OCI-LY7 (cell line): ENCODE measurements at regions not wholly inside any gene's neighbourhood (a gene's known extent, or its start where the extent isn't known, plus 50 kb on each side); places are given as distances from the start of the nearest gene placed in this dataset.

Experiments used
- BruUV-seq: library from RNA; stranded (reverse); fragments of 400-500 nt; replicated peaks from 2 replicates; lab custom pipeline; 2021; lab: Mats Ljungman, UMichigan
- CTCF ChIA-PET: fragments of 300-600 bp; sonication (Branson Sonifier 250); formaldehyde crosslinking; loops from one replicate; lab custom pipeline; 2022; ENCODE audit warnings: antibody characterized with exemption; ENCODE audit not compliant: unreplicated experiment; lab: Charles Lee
- POLR2A ChIA-PET: fragments of 300-600 bp; sonication (Branson Sonifier 250); formaldehyde crosslinking; loops from one replicate; lab custom pipeline; 2022; ENCODE audit warnings: antibody characterized with exemption; lab: Charles Lee
- DNase-seq: peaks from one replicate; pipeline ENCODE4 v3.0.0-alpha.2; 2015; ENCODE audit warnings: low spot score
- H2AFZ ChIP-seq: fragments of 200-600 bp; sonication (generic), shearing (Covaris generic); 2 replicates; pipeline ENCODE4 v1.6.1; 2014; ENCODE audit warnings: mild to moderate bottlenecking, antibody characterized with exemption, low read length, moderate library complexity
- H3K27ac ChIP-seq: fragments of 200-600 bp; sonication (generic); 2 replicates; pipeline ENCODE4 v1.5.1; 2014; ENCODE audit warnings: mixed run types, low read depth, mild to moderate bottlenecking, moderate library complexity, low read length, inconsistent platforms; ENCODE audit not compliant: poor library complexity, severe bottlenecking
- H3K36me3 ChIP-seq: fragments of 200-600 bp; sonication (generic); 2 replicates; pipeline ENCODE4 v1.6.1; 2014; ENCODE audit warnings: mild to moderate bottlenecking, antibody characterized with exemption, low read length, moderate library complexity, mixed read lengths; ENCODE audit not compliant: insufficient read depth
- H3K4me1 ChIP-seq: fragments of 200-600 bp; sonication (generic); 2 replicates; pipeline ENCODE4 v1.5.1; 2014; ENCODE audit warnings: mild to moderate bottlenecking, low read length; ENCODE audit not compliant: insufficient read depth, poor library complexity, severe bottlenecking
- H3K4me2 ChIP-seq: fragments of 200-600 bp; sonication (generic); 2 replicates; pipeline ENCODE4 v1.6.1; 2014; ENCODE audit warnings: mild to moderate bottlenecking, low read length
- H3K4me3 ChIP-seq: fragments of 200-600 bp; sonication (generic); 2 replicates; pipeline ENCODE4 v1.5.1; 2014; ENCODE audit warnings: mild to moderate bottlenecking, low read depth, low read length; ENCODE audit not compliant: poor library complexity, severe bottlenecking
- H3K79me2 ChIP-seq: fragments of 200-600 bp; sonication (generic); 2 replicates; pipeline ENCODE4 v1.6.1; 2016; ENCODE audit warnings: low read depth, mild to moderate bottlenecking, low read length, moderate library complexity, mixed read lengths; ENCODE audit not compliant: insufficient read depth
- H3K9me2 ChIP-seq: fragments of 200-600 bp; sonication (generic); 2 replicates; pipeline ENCODE4 v1.6.1; 2016; ENCODE audit warnings: mild to moderate bottlenecking, low read length, mixed read lengths; ENCODE audit not compliant: insufficient read depth
- H3K9me3 ChIP-seq: fragments of 200-600 bp; sonication (generic); 2 replicates; pipeline ENCODE4 v1.6.1; 2014; ENCODE audit warnings: mild to moderate bottlenecking, mixed run types, low read length, mixed read lengths
- H4K20me1 ChIP-seq: fragments of 200-600 bp; sonication (generic); 2 replicates; pipeline ENCODE4 v1.6.1; 2014; ENCODE audit warnings: mild to moderate bottlenecking, antibody characterized with exemption, low read length, moderate library complexity, mixed read lengths; ENCODE audit not compliant: insufficient read depth
- CTCF ChIP-seq: fragments of 200-600 bp; sonication (generic); conservative IDR thresholded peaks from 2 replicates; pipeline ENCODE4 v1.5.1; 2014; ENCODE audit warnings: mild to moderate bottlenecking, antibody characterized with exemption, low read length, moderate library complexity, mixed read lengths
- EZH2phosphoT487 ChIP-seq: fragments of 200-600 bp; sonication (generic); IDR thresholded peaks from 2 replicates; pipeline ENCODE4 v1.6.1; 2018; ENCODE audit warnings: low read depth, borderline replicate concordance, mild to moderate bottlenecking, mixed run types, antibody characterized with exemption, low read length, moderate library complexity, mixed read lengths
- intact Hi-C: fragments of 100-400 bp; cut with micrococcal nuclease; formaldehyde crosslinking; loops from one replicate; pipeline ENCODE4 v1.10.0; 2022; ENCODE audit not compliant: unreplicated experiment

- POLR2A ChIA-PET: no interaction called here
- CTCF ChIA-PET: no interaction called here
- Histone ChIP-seq H3K4me3 (no peak overlapping the region), H3K27ac (no peak overlapping the region), H3K79me2 (no peaks in the 10 kb centered on the region), H2AFZ (no peak overlapping the region), H3K4me1 (no peaks in the 10 kb centered on the region), H3K36me3 (no peaks in the 10 kb centered on the region), H4K20me1 (no peaks in the 10 kb centered on the region), H3K9me3 (no peaks in the 10 kb centered on the region), H3K9me2 (no peaks in the 10 kb centered on the region), H3K4me2 (no peak overlapping the region)
- no peak for DNase-seq
- BruUV-seq: no TSS peak
- intact Hi-C loops: no loop called here
- TF ChIP-seq CTCF: no peak
- no peak for TF ChIP-seq EZH2phosphoT487
These were observed 182.8 kb upstream of the ELAC2 start for GRCh38 chr17:13200671-13201070.

- no peaks in the 10 kb centered on the region for H3K9me2 ChIP-seq
- H3K36me3 ChIP-seq: no peaks in the 10 kb centered on the region
- no peak overlapping the region for H2AFZ ChIP-seq
- no peaks in the 10 kb centered on the region for H3K79me2 ChIP-seq
- H3K27ac ChIP-seq: no peak overlapping the region
- POLR2A ChIA-PET: no interaction called here
- CTCF ChIA-PET: no interaction called here
- no peak overlapping the region for H3K4me2 ChIP-seq
- no peak for DNase-seq
- TF ChIP-seq CTCF: no peak
- TF ChIP-seq EZH2phosphoT487: no peak
- H4K20me1 ChIP-seq: no peaks in the 10 kb centered on the region
- no TSS peak for BruUV-seq
- intact Hi-C loops: no loop called here
- no peaks in the 10 kb centered on the region for H3K4me1 ChIP-seq
- H3K4me3 ChIP-seq: no peak overlapping the region
- no peaks in the 10 kb centered on the region for H3K9me3 ChIP-seq
These were observed 181.6 kb upstream of the ELAC2 start for GRCh38 chr17:13199425-13199824.

GRCh38 chr17:13197586-13197985 is 179.8 kb upstream of the ELAC2 start:
- no peaks in the 10 kb centered on the region for H3K9me2 ChIP-seq
- POLR2A ChIA-PET: no interaction called here
- no peaks in the 10 kb centered on the region for H3K9me3 ChIP-seq
- H3K36me3 ChIP-seq: no peaks in the 10 kb centered on the region
- H3K79me2 ChIP-seq: no peaks in the 10 kb centered on the region
- no peaks in the 10 kb centered on the region for H4K20me1 ChIP-seq
- DNase-seq: no peak
- CTCF ChIA-PET: no interaction called here
- H3K4me2 ChIP-seq: no peak overlapping the region
- H3K4me3 ChIP-seq: no peak overlapping the region
- no TSS peak for BruUV-seq
- intact Hi-C loops: no loop called here
- no peak overlapping the region for H3K27ac ChIP-seq
- H3K4me1 ChIP-seq: no peaks in the 10 kb centered on the region
- TF ChIP-seq EZH2phosphoT487: no peak
- TF ChIP-seq CTCF: no peak
- no peak overlapping the region for H2AFZ ChIP-seq
